Fibroblast of pulmonary artery (primary cell): ENCODE measurements at regions not wholly inside any gene's neighbourhood (a gene's known extent, or its start where the extent isn't known, plus 50 kb on each side); places are given as distances from the start of the nearest gene placed in this dataset.
A peak's percentile ranks its signal among the peaks of the same experiment; 100 is the strongest.

Experiments
- DNase-seq: peaks from one replicate; pipeline ENCODE4 v3.0.0-alpha.2; 2010; ENCODE audit warnings: low read depth
- H3K4me3 ChIP-seq: replicated peaks from 2 replicates; pipeline ENCODE4 v1.5.1; 2011; ENCODE audit warnings: low read depth, mild to moderate bottlenecking, control low read depth, low read length, moderate library complexity
- CTCF ChIP-seq: IDR thresholded peaks from 2 replicates; pipeline ENCODE4 v1.5.1; 2011; ENCODE audit warnings: mild to moderate bottlenecking, control low read depth, low read length, inconsistent platforms; ENCODE audit errors: missing control alignments

- no peak for TF ChIP-seq CTCF
- no peak for DNase-seq
- no peak overlapping the region for H3K4me3 ChIP-seq
Observed at GRCh38 chr6:121851056-121851455, 415.6 kb downstream of the GJA1 start.

- no peak for DNase-seq
- TF ChIP-seq CTCF = no peak
- H3K4me3 ChIP-seq = no peak overlapping the region
Observed at GRCh38 chr6:121853686-121854085, 418.2 kb downstream of the GJA1 start.

GRCh38 chr6:121855521-121855920, 420.1 kb downstream of the GJA1 start:
- no peak for TF ChIP-seq CTCF
- DNase-seq = no peak
- H3K4me3 ChIP-seq = no peak overlapping the region

GRCh38 chr6:121856296-121856695, 420.9 kb downstream of the GJA1 start:
- TF ChIP-seq CTCF = no peak
- peak; percentile 57 for DNase-seq
- no peak overlapping the region for H3K4me3 ChIP-seq

- DNase-seq = no peak
- no peak overlapping the region for H3K4me3 ChIP-seq
- no peak for TF ChIP-seq CTCF
Observed at GRCh38 chr6:121857551-121857950, 422.1 kb downstream of the GJA1 start.

GRCh38 chr6:121858310-121858709, 422.9 kb downstream of the GJA1 start:
- no peak for DNase-seq
- H3K4me3 ChIP-seq = no peak overlapping the region
- TF ChIP-seq CTCF = no peak

GRCh38 chr6:121858986-121859385, 423.5 kb downstream of the GJA1 start:
- no peak for TF ChIP-seq CTCF
- no peak overlapping the region for H3K4me3 ChIP-seq
- no peak for DNase-seq
